ENCODE measurements at regions not wholly inside any gene's neighbourhood (a gene's known extent, or its start where the extent isn't known, plus 50 kb on each side); places are given as distances from the start of the nearest gene placed in this dataset.
"Not testable (repeated sequence)": the region's sequence is repeated elsewhere in the genome, so short reads cannot be mapped to it uniquely, and the experiment has no call there.

- peak in 1 of 2 donors; percentile 34 for DNase-seq (ENCODE audit: low read depth in 2 of 2)
These were observed 143.6 kb upstream of the ZSWIM2 start for GRCh38 chr2:186992597-186992996.

- peak; percentile 12 to 66 for DNase-seq (ENCODE audit: low read depth in 2 of 2)
These were observed 142.9 kb upstream of the ZSWIM2 start for GRCh38 chr2:186991766-186992417.

- DNase-seq (ENCODE audit: low read depth in 2 of 2), result no peak
These were observed 136.0 kb upstream of the ZSWIM2 start for GRCh38 chr2:186984966-186985365.

- DNase-seq (ENCODE audit: low read depth in 2 of 2), result no peak
These were observed 135.5 kb upstream of the ZSWIM2 start for GRCh38 chr2:186984481-186984880.

GRCh38 chr2:186980787-186981550 lies 132.0 kb upstream of the ZSWIM2 start:
- DNase-seq (ENCODE audit: low read depth in 2 of 2), result no peak

- no peak for DNase-seq (ENCODE audit: low read depth in 2 of 2)
These were observed 131.1 kb upstream of the ZSWIM2 start for GRCh38 chr2:186980117-186980442.

GRCh38 chr2:186979439-186980116 lies 130.6 kb upstream of the ZSWIM2 start:
- no peak for DNase-seq (ENCODE audit: low read depth in 2 of 2)

- DNase-seq (ENCODE audit: low read depth in 2 of 2), result no peak
These were observed 128.6 kb upstream of the ZSWIM2 start for GRCh38 chr2:186977433-186978045.

GRCh38 chr2:186976329-186976728 lies 127.4 kb upstream of the ZSWIM2 start:
- no peak for DNase-seq (ENCODE audit: low read depth in 2 of 2)

GRCh38 chr2:186972281-186972970 lies 123.5 kb upstream of the ZSWIM2 start:
- DNase-seq (ENCODE audit: low read depth in 2 of 2), result no peak

- DNase-seq (ENCODE audit: low read depth in 2 of 2), result no peak
These were observed 119.3 kb upstream of the ZSWIM2 start for GRCh38 chr2:186968277-186968676.

- DNase-seq (ENCODE audit: low read depth in 2 of 2), result no peak
These were observed 117.0 kb upstream of the ZSWIM2 start for GRCh38 chr2:186966015-186966414.

- no peak for DNase-seq (ENCODE audit: low read depth in 2 of 2)
These were observed 113.2 kb upstream of the ZSWIM2 start for GRCh38 chr2:186962085-186962747.

- not testable (repeated sequence) for DNase-seq (ENCODE audit: low read depth in 2 of 2)
These were observed 111.3 kb upstream of the ZSWIM2 start for GRCh38 chr2:186960241-186960640.

GRCh38 chr2:186959486-186959885 lies 110.5 kb upstream of the ZSWIM2 start:
- DNase-seq (ENCODE audit: low read depth in 2 of 2), result no peak

GRCh38 chr2:186950694-186951093 lies 101.7 kb upstream of the ZSWIM2 start:
- DNase-seq (ENCODE audit: low read depth in 2 of 2), result no peak

GRCh38 chr2:186949726-186950256 lies 100.8 kb upstream of the ZSWIM2 start:
- no peak for DNase-seq (ENCODE audit: low read depth in 2 of 2)

- DNase-seq (ENCODE audit: low read depth in 2 of 2), result no peak
These were observed 98.5 kb upstream of the ZSWIM2 start for GRCh38 chr2:186947516-186947915.

- no peak for DNase-seq (ENCODE audit: low read depth in 2 of 2)
These were observed 98.0 kb upstream of the ZSWIM2 start for GRCh38 chr2:186946896-186947467.

- DNase-seq (ENCODE audit: low read depth in 2 of 2), result no peak
These were observed 92.9 kb upstream of the ZSWIM2 start for GRCh38 chr2:186941853-186942252.

- DNase-seq (ENCODE audit: low read depth in 2 of 2), result no peak
These were observed 91.5 kb upstream of the ZSWIM2 start for GRCh38 chr2:186940463-186940862.
